Thymus (tissue), 11 donors: ENCODE measurements at regions not wholly inside any gene's neighbourhood (a gene's known extent, or its start where the extent isn't known, plus 50 kb on each side); places are given as distances from the start of the nearest gene placed in this dataset.

Experiments used
- DNase-seq, 9 donors: peaks; one replicate each; pipeline ENCODE4 v3.0.0-alpha.2; 2013; ENCODE audit warnings: low spot score in 9 of 9, low read depth in 6 of 9, missing footprints in 1 of 9
- H3K27ac ChIP-seq, 2 donors: one replicate each; pipeline ENCODE4 v1.5.1; 2013; ENCODE audit warnings: control low read depth in 1 of 2, low read depth in 1 of 2, low read length in 1 of 2, mild to moderate bottlenecking in 1 of 2, moderate library complexity in 1 of 2
- H3K27me3 ChIP-seq, 2 donors: one replicate each; pipeline ENCODE4 v1.5.1; 2013; ENCODE audit warnings: low read length in 1 of 2; ENCODE audit not compliant: control insufficient read depth in 2 of 2, insufficient read depth in 1 of 2
- H3K36me3 ChIP-seq, 2 donors: one replicate each; pipeline ENCODE4 v1.5.1; 2013; ENCODE audit warnings: low read length in 1 of 2, mild to moderate bottlenecking in 1 of 2, moderate library complexity in 1 of 2; ENCODE audit not compliant: control insufficient read depth in 2 of 2, insufficient read depth in 2 of 2
- H3K4me1 ChIP-seq, 2 donors: one replicate each; pipeline ENCODE4 v1.5.1; 2013; ENCODE audit warnings: low read length in 2 of 2; ENCODE audit not compliant: control insufficient read depth in 2 of 2, insufficient read depth in 2 of 2
- H3K4me3 ChIP-seq, 2 donors: one replicate each; pipeline ENCODE4 v1.5.1; 2013; ENCODE audit warnings: low read length in 2 of 2, control low read depth in 1 of 2, mild to moderate bottlenecking in 1 of 2
- H3K9me3 ChIP-seq, 2 donors: one replicate each; pipeline ENCODE4 v1.5.1; 2013; ENCODE audit warnings: low read length in 1 of 2, mild to moderate bottlenecking in 1 of 2; ENCODE audit not compliant: control insufficient read depth in 2 of 2, insufficient read depth in 1 of 2
- WGBS: extraction: QIAGEN DNeasy Blood & Tissue Kit; methylation state at CpG from one replicate; pipeline ENCODE4 v1.1.7; 2013; 5-methylcytosine and 5-hydroxymethylcytosine counted together
- donor health status: healthy.

- Histone ChIP-seq H3K36me3 (peaks cover 0 to 6% of the 10 kb centered on the region in 2 donors), H3K27me3 (no peaks in the 10 kb centered on the region), H3K27ac (no peak overlapping the region), H3K4me3 (no peak overlapping the region), H3K4me1 (peaks cover 9 to 14% of the 10 kb centered on the region in 2 donors), H3K9me3 (no peaks in the 10 kb centered on the region)
- WGBS = 97% methylated on average over 5 of the region's 5 CpGs
- DNase-seq = no peak
Observed at GRCh38 chr9:110072597-110073355, 135.2 kb downstream of the C9orf152 start.

DNA sequence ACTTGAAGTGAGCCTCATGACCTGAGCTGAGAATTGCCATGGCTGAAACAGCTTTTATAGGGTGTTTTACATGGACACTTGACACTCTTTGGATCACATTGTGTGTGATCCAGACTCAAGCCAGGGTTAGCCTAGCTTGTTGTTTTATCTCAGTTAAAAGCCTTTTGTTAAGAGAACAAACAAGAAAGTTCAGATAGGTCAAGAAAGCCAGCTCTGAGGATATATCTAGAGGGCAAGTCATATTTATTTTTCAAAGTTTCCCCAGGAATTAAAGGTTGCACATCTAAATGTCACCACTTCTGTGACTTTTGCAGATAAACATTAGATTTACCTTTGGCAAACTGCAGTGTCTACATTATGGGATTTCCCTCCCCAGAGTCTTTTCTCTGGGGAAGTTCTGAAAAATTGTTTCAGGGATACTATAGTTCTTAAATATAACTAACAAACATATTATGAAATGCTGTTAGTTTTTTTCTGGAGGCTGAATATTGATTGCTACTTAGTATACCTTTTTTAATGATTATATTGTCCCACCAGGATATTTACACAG is 134.5 kb downstream of the C9orf152 start:
- Histone ChIP-seq H3K27me3 (no peaks in the 10 kb centered on the region), H3K4me3 (no peak overlapping the region), H3K4me1 (peaks cover 9 to 14% of the 10 kb centered on the region in 2 donors), H3K9me3 (no peaks in the 10 kb centered on the region), H3K36me3 (peaks cover 0 to 6% of the 10 kb centered on the region in 2 donors), H3K27ac (no peak overlapping the region)
- DNase-seq = no peak

DNA sequence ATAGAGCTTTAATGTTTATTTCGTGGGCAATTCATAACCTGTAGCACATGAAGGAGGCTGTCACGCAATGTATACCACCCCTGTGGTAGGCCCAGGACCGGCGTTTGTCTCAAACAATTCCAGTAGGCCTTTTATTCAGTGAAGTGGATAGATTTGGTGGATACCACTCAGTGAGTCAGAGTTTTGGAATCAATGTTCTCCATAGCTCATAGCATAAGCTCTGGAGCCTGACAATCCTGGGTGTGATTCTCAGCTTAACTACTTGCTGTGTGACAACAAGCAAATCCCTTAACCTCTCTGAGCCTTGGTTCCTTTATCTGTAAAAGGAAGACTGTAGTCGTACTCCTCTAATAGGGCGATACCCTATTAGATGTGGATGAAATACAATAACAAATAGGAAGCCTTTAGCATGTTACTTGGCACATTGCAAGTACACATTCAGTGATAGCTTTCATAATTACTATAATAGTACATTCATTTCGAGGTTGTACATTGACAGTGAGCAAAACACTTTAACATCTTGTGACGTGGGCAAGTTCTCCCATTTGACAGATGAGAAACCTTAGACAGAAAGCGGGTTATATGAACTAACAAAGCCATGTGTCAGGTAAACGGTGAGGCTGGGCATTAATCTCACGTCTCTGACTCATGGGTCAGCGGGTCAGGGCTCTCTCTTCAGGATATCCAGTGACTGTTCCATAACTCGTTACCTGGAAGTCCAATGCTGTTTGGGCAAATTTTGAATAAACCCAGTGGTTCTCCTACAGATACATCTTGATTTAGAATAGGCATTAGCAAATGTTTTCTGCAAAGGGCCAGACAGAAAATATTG is 130.8 kb downstream of the C9orf152 start:
- peaks cover 4 to 5% of the 10 kb centered on the region in 2 donors for H3K4me1 ChIP-seq
- no peaks in the 10 kb centered on the region for H3K27me3 ChIP-seq
- no peak for DNase-seq
- H3K9me3 ChIP-seq = peaks cover 0 to 3% of the 10 kb centered on the region in 2 donors
- WGBS = 82% methylated on average over 13 of the region's 13 CpGs
- H3K36me3 ChIP-seq = peaks cover 0 to 6% of the 10 kb centered on the region in 2 donors
- no peak overlapping the region for H3K27ac ChIP-seq
- no peak overlapping the region for H3K4me3 ChIP-seq

DNA sequence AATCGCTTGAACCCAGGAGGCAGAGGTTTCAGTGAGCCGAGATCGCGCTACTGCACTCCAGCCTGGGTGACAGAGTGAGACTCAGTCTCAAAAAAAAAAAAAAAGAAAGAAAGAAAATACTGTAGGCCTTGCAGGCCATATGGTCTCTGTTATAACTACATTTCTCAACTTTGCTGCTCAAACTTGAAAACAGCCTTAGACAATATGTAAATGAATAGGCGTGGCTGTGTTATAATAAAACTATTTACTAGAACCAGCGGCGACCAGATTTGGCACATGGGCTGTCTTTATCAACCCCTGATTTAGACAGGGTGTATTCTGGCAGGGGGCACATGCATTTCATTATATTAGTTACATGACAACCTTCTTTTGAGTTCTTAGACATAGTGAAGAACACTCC is 130.0 kb downstream of the C9orf152 start:
- Histone ChIP-seq H3K4me3 (no peak overlapping the region), H3K36me3 (peaks cover 0 to 3% of the 10 kb centered on the region in 2 donors), H3K27ac (no peak overlapping the region), H3K27me3 (no peaks in the 10 kb centered on the region), H3K4me1 (peaks cover 4 to 5% of the 10 kb centered on the region in 2 donors), H3K9me3 (peaks cover 0 to 3% of the 10 kb centered on the region in 2 donors)
- DNase-seq = no peak
- 98% methylated on average over 7 of the region's 7 CpGs for WGBS

GRCh38 chr9:110078604-110079003 is 129.4 kb downstream of the C9orf152 start:
- no peak for DNase-seq
- H3K27me3 ChIP-seq = no peaks in the 10 kb centered on the region
- H3K4me3 ChIP-seq = no peak overlapping the region
- WGBS = 97% methylated on average over 4 of the region's 4 CpGs
- H3K9me3 ChIP-seq = peaks cover 0 to 3% of the 10 kb centered on the region in 2 donors
- H3K36me3 ChIP-seq = no peaks in the 10 kb centered on the region
- peaks cover 4 to 5% of the 10 kb centered on the region in 2 donors for H3K4me1 ChIP-seq
- H3K27ac ChIP-seq = no peak overlapping the region

- no peaks in the 10 kb centered on the region for H3K27me3 ChIP-seq
- no peak overlapping the region for H3K4me3 ChIP-seq
- peaks cover 0 to 3% of the 10 kb centered on the region in 2 donors for H3K9me3 ChIP-seq
- H3K27ac ChIP-seq = peak overlapping the region in 1 of 2 donors; percentile 18
- peaks cover 4 to 5% of the 10 kb centered on the region in 2 donors for H3K4me1 ChIP-seq
- H3K36me3 ChIP-seq = no peaks in the 10 kb centered on the region
- WGBS = 90% methylated on average over 3 of the region's 3 CpGs
- DNase-seq = no peak
Observed at GRCh38 chr9:110081395-110081794, 126.6 kb downstream of the C9orf152 start.

GRCh38 chr9:110083866-110084265 is 124.1 kb downstream of the C9orf152 start:
- Histone ChIP-seq H3K9me3 (peaks cover 0 to 3% of the 10 kb centered on the region in 2 donors), H3K27me3 (no peaks in the 10 kb centered on the region), H3K4me1 (peaks cover 4 to 9% of the 10 kb centered on the region in 2 donors), H3K4me3 (no peak overlapping the region), H3K27ac (no peak overlapping the region), H3K36me3 (no peaks in the 10 kb centered on the region)
- no peak for DNase-seq
- 97% methylated on average over 3 of the region's 3 CpGs for WGBS

GRCh38 chr9:110086537-110086936 is 121.4 kb downstream of the C9orf152 start:
- 98% methylated on average over 1 of the region's 1 CpG for WGBS
- H3K4me1 ChIP-seq = peaks cover 9 to 13% of the 10 kb centered on the region in 2 donors
- no peaks in the 10 kb centered on the region for H3K27me3 ChIP-seq
- H3K4me3 ChIP-seq = no peak overlapping the region
- no peaks in the 10 kb centered on the region for H3K36me3 ChIP-seq
- H3K27ac ChIP-seq = no peak overlapping the region
- DNase-seq = no peak
- H3K9me3 ChIP-seq = peaks cover 0 to 1% of the 10 kb centered on the region in 2 donors

DNA sequence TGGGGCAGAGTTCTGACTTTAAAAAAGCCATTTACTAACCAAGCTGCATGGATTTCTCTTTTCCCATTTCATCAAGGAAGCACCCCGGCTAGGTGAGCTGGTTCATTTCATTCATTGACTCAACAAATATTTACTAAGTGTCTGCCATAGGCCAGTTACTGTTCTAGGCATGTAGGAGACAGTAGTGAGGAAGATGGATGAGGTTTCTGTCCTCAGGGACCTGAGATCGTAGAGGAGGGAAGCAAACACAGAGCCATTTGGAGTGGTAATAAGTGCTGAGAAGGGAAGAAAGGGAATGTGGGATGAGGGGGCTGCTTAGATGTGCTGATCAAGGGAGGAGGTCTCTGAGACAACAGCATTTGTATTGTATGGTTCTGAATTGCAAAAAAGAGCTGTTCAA is 120.4 kb downstream of the C9orf152 start:
- H3K4me1 ChIP-seq = peaks cover 7 to 9% of the 10 kb centered on the region in 2 donors
- no peaks in the 10 kb centered on the region for H3K9me3 ChIP-seq
- no peak overlapping the region for H3K27ac ChIP-seq
- no peak for DNase-seq
- no peak overlapping the region for H3K4me3 ChIP-seq
- WGBS = 96% methylated on average over 2 of the region's 2 CpGs
- no peaks in the 10 kb centered on the region for H3K36me3 ChIP-seq
- H3K27me3 ChIP-seq = no peaks in the 10 kb centered on the region
